GM18868 (cell line): ENCODE measurements at regions not wholly inside any gene's neighbourhood (a gene's known extent, or its start where the extent isn't known, plus 50 kb on each side); places are given as distances from the start of the nearest gene placed in this dataset.
"Not testable (repeated sequence)": the region's sequence is repeated elsewhere in the genome, so short reads cannot be mapped to it uniquely, and the experiment has no call there.

ENCODE experiments used
- ATAC-seq: cut with Tn5 transposase; IDR thresholded peaks from one replicate; pipeline ENCODE4 v1.9.1; 2021; ENCODE audit warnings: mild to moderate bottlenecking, moderate library complexity; ENCODE audit not compliant: unreplicated experiment

GRCh38 chr3:36063992-36064391 is 316.3 kb upstream of the STAC start:
- ATAC-seq: no peak

GRCh38 chr3:36065321-36065720 is 315.0 kb upstream of the STAC start:
- no peak for ATAC-seq

DNA sequence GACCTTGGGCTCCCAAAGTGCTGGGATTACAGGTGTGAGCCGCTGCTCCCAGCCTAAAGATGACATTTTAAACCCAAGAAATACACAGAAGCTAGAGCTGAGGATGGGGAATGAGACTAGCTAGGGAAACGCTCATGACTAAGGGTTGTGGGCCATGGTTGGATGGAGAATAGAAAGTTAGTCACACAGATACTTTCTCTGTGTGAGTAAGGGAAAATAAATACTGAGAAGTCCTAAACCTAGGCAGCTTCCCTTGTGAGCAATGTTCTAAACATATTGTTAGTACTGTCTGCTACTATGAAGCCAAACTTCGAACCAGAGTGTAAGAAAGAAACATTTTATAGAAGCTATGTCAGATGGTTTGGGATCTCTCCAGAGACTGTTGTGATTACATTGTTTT is 304.8 kb upstream of the STAC start:
- ATAC-seq: no peak

DNA sequence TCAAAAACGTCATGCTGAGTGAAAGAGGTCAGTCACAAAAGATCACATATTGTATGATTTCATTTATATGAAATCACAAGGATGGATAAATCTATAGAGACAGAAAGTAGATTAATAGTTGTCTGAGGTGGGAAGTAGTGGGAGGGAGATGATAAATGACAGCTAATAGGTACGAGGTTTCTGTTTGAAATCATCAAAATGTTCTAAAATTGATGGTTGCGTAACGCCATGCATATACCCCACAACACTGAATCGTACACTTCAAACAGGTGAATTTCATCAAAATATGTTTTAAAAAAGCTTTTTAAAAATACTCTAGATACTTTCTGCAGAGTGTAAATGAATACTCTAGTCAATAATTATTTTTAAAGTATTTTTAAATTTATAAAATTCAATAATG is 303.0 kb upstream of the STAC start:
- no peak for ATAC-seq

- not testable (repeated sequence) for ATAC-seq
Measured at GRCh38 chr3:36082958-36083357, 297.3 kb upstream of the STAC start.

- ATAC-seq: peak; percentile 74
Measured at GRCh38 chr3:36095238-36095637, 285.1 kb upstream of the STAC start.

DNA sequence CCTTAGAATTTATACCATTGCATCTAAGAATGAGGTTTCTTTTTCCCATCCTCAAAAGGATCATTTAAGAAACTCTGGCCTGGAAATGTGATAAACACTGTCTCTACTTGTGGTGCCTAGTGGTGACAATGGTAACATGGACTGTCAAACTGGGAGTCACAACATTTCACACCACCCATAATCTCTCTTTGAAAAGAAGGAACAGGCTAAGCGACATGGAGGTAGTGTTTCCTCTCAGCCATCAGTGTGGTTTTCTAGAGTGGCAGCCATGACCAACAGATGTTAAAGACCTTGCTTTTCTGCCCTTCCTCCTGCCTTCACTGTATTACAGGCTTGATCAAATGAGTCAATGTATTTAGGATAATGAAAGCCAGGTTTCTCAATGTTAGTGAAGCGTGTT is 283.1 kb upstream of the STAC start:
- no peak for ATAC-seq

DNA sequence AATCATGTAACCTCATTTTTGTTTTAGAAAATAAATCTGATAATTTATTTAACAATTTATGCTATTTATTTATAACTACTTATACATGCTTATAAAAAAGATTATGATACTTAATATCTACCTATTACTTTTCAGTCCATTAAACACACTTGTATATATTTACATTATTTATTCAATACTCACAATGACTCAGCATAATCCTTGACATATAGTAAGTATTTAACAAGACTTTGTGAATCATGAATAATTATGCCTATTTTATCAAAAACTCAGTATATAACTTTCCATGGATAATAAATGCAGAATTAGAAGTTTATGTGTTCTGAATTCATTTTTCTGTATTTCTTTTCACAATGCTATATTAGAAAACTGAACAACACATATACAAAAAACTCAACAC is 266.0 kb upstream of the STAC start:
- ATAC-seq: no peak

DNA sequence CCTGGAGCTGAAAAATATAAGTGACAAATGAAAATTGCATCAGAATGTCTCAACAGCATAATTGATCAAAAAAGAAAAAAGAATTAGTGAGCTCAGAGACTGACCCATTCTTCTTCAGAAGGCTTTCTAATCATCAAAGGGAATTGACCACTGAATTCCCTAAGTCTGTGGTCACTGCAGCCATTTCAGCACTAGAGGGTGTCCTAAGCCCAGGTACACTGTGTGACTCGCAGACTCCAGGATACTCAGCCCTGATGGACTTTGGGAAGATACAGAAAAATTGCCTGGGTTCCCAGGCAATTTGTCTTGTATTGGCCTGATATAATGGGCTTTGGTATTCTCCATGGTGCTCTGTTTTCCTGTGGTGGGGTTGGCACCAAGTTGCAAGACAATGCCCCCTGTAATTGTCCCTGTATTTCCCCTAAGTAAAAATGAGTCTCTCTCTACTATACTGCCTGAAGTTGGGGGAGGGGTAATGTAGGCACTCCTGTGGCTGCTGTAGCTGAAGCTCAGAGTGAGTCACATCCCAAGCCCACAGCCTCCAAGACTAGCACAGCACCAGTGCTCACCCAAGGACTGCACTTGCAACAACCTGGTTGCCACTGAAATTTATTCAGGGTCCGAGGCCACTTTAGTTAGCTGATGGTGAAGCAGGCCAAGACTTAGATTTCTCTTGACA is 256.0 kb upstream of the STAC start:
- no peak for ATAC-seq

- ATAC-seq: no peak
Measured at GRCh38 chr3:36132214-36132613, 248.1 kb upstream of the STAC start.

GRCh38 chr3:36135863-36136262 is 244.4 kb upstream of the STAC start:
- no peak for ATAC-seq

DNA sequence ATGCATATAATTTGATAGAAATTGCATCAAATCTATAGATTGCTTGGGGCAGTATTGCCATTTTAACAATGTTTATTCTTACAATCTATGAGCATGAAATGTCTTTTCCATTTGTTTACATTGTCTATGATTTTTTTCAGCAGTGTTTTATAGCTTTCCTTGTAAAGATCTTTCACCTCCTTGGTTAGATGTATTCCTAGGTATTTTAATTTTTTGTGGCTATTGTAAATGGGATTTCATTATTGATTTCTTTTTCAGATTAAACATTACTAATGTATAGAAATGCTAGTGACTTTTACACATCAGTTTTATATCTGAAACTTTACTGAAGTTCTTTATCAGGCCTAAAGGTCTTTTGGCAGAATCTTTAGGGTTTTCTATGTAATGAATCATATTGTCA is 237.6 kb upstream of the STAC start:
- ATAC-seq: no peak

DNA sequence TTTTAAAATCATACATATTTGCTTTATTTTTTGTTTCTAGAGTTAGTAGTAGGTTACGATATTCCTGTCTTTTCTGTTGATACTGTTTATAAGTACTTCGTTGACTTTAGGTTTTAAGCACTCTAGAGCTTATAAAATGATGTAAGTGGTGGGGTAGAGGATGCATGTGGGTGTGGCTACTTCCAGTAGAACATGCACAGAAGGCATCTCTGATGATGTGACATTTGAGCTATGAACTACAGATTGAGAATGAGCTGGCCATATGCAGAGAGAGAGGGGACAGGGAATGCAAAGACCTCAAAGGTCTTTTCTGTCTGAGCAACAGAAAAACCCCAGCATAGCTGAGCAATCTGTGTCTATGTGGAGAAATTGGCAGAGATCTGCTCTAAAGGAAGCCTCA is 233.9 kb upstream of the STAC start:
- ATAC-seq: no peak

GRCh38 chr3:36147934-36148558 is 232.3 kb upstream of the STAC start:
- no peak for ATAC-seq

- ATAC-seq: no peak
Measured at GRCh38 chr3:36149447-36149865, 230.8 kb upstream of the STAC start.

- ATAC-seq: no peak
Measured at GRCh38 chr3:36155515-36155914, 224.8 kb upstream of the STAC start.

DNA sequence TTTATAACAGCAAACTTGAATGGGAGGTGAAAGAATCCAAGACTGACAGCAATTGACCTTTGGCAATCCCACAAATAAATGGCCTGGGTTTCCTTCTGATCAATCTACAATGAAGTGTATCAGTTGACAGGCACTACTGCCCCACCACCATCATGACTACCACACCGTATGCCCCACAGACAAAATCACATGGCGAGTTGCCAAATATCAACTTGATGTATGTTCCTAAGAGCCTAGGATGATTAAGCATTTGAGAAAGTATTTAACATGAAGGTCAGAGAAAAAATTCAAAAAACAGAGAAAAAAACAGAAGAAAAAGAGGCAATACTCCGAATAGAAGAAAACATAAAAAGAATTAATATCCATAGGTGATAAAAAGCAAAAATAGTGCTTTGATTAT is 215.9 kb upstream of the STAC start:
- no peak for ATAC-seq

- ATAC-seq: no peak
Measured at GRCh38 chr3:36165509-36166290, 214.6 kb upstream of the STAC start.

DNA sequence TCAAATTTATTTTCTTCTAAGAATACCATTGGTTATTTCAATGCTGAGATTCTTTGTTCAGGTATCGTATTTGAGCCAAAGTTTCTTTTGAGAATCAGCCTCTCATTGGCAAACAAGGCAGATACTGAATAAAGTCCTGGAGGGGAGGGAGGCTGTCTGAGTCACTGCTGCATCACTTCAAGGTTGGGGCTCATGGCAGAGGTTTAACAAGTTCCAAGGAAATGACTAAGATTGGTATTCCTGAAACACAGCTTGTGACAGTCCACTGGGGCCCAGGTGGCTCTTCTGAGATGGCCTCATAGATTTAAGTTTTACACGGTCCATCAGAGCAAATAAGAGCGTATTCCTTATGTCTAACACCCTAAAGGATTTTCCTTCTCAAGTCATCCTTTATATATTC is 213.8 kb upstream of the STAC start:
- ATAC-seq: no peak

DNA sequence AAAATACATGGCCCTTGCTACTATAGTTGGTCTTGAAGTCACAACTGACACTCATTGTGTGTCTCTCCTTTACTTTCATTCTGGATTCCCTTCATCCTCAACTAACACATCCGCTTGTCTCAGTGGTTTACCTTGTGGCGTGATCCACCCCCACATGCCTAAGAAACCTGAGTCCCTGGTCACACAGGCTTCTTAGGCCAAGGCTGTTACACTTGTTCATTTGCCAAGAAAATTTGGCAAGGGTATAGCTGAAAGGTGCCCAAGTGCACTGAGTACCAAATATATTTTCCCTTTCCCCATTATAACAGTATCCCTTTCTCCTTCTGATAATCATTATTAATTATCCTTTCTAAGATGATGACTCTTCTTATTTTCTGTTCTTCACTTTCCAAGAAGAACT is 207.6 kb upstream of the STAC start:
- ATAC-seq: no peak

- ATAC-seq: no peak
Measured at GRCh38 chr3:36175113-36175812, 205.0 kb upstream of the STAC start.
